Erythroblast (primary cell): ENCODE measurements at regions not wholly inside any gene's neighbourhood (a gene's known extent, or its start where the extent isn't known, plus 50 kb on each side); places are given as distances from the start of the nearest gene placed in this dataset.

ENCODE experiments used
- GATA1 ChIP-seq: IDR thresholded peaks from 2 replicates; pipeline ENCODE4 v1.6.1; 2011; ENCODE audit warnings: low read depth, mild to moderate bottlenecking, control low read depth, low read length, moderate library complexity
- POLR2A ChIP-seq: IDR thresholded peaks from 2 replicates; pipeline ENCODE4 v1.6.1; 2011; ENCODE audit warnings: mild to moderate bottlenecking, low read length

DNA sequence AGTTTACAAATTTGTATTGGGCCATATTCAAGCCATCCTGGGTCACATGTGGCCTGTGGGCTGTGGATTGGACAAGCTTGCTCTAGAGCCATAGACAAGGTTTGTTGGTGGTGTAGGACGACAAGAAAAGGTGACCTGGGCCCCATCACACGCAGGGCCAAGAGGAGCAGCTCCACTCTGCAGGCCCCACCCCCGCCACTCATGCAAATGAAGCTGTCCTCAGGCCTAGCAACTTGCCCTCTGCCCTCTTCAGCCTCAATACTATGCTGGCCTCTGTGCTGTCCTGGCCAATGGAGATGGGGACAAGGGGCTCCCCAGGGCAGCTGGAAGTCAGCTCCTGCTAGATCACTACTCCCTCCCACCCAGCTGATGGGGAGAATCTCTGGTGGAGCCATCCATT, 55.2 kb upstream of the TMEM252 start:
- TF ChIP-seq POLR2A (no peak), GATA1 (no peak)
